Vagina (tissue), 2 donors: ENCODE measurements at regions not wholly inside any gene's neighbourhood (a gene's known extent, or its start where the extent isn't known, plus 50 kb on each side); places are given as distances from the start of the nearest gene placed in this dataset.

Source experiments
- DNase-seq, 2 donors: peaks; one replicate each; pipeline ENCODE4 v3.0.0-alpha.2; 2017; ENCODE audit errors: extremely low spot score in 2 of 2
- H3K27ac ChIP-seq: fragments of 200-600 bp; sonication (generic); one replicate; pipeline ENCODE4 v1.5.1; 2019
- H3K27me3 ChIP-seq: fragments of 200-600 bp; sonication (generic); one replicate; pipeline ENCODE4 v1.5.1; 2019
- H3K36me3 ChIP-seq, 2 donors: fragments of 200-600 bp; sonication (generic); one replicate each; pipeline ENCODE4 v1.5.1; 2017 to 2019
- H3K4me1 ChIP-seq: fragments of 200-600 bp; sonication (generic); one replicate; pipeline ENCODE4 v1.5.1; 2019
- H3K4me3 ChIP-seq, 2 donors: fragments of 200-600 bp; sonication (generic); 1 replicate in 1 of 2; 2 replicates in 1 of 2; pipeline ENCODE4 v1.5.1; 2016 to 2019
- H3K9me3 ChIP-seq: fragments of 200-600 bp; sonication (generic); one replicate; pipeline ENCODE4 v1.5.1; 2019
- POLR2A ChIP-seq, 2 donors: fragments of 450-650 bp; IDR thresholded peaks; one replicate each; pipeline ENCODE4 v1.6.1; 2017; ENCODE audit warnings: antibody characterized with exemption in 2 of 2, mild to moderate bottlenecking in 2 of 2, moderate library complexity in 2 of 2
- POLR2AphosphoS5 ChIP-seq, 2 donors: sonication (generic); formaldehyde crosslinking; IDR thresholded peaks; one replicate each; pipeline ENCODE4 v1.9.0; 2017; ENCODE audit warnings: antibody characterized with exemption in 2 of 2, mild to moderate bottlenecking in 2 of 2, low read depth in 1 of 2; ENCODE audit not compliant: insufficient read depth in 1 of 2
- intact Hi-C: fragments of 100-400 bp; cut with DNase I; formaldehyde crosslinking; loops from one replicate; pipeline ENCODE4 v1.15.1; 2023
- TF ChIP-seq, protein P1 (sequence below), 3 experiments: fragments of 450-650 bp in 2 of 3; fragments of 200-600 bp in 1 of 3; sonication (generic) in 1 of 3; IDR thresholded peaks; one replicate each; pipeline ENCODE4 v1.5.1; 2017 to 2019; ENCODE audit warnings: antibody characterized with exemption in 3 of 3, mild to moderate bottlenecking in 2 of 3, moderate library complexity in 2 of 3

DNA sequence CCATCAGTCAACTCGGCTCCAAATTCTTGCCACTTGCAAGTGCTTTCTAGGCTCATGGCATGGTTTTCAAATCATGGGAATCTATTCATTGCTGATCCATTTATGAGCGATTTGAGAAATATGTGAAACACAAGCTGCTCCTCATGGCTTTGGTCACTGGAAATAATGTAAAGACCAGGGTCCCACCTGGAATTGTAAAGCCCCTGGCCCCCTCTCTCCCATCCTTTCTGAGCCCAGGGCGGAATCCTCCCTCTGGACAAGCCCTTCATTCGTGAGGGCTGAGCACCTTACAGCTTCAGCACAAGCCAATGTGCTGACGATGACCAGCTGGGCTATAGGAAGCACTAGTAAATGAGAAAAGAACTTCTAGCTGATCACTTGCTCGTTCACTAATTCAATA is 96.0 kb downstream of the RNASET2 start:
- H3K4me1 ChIP-seq: peaks cover 14% of the 10 kb centered on the region
- H3K9me3 ChIP-seq: no peaks in the 10 kb centered on the region
- no peaks in the 10 kb centered on the region for H3K36me3 ChIP-seq
- no peak overlapping the region for H3K4me3 ChIP-seq
- H3K27ac ChIP-seq: no peak overlapping the region
- TF ChIP-seq POLR2A (IDR thresholded peaks at IDR 0.05): no peak
- TF ChIP-seq, protein P1, sequence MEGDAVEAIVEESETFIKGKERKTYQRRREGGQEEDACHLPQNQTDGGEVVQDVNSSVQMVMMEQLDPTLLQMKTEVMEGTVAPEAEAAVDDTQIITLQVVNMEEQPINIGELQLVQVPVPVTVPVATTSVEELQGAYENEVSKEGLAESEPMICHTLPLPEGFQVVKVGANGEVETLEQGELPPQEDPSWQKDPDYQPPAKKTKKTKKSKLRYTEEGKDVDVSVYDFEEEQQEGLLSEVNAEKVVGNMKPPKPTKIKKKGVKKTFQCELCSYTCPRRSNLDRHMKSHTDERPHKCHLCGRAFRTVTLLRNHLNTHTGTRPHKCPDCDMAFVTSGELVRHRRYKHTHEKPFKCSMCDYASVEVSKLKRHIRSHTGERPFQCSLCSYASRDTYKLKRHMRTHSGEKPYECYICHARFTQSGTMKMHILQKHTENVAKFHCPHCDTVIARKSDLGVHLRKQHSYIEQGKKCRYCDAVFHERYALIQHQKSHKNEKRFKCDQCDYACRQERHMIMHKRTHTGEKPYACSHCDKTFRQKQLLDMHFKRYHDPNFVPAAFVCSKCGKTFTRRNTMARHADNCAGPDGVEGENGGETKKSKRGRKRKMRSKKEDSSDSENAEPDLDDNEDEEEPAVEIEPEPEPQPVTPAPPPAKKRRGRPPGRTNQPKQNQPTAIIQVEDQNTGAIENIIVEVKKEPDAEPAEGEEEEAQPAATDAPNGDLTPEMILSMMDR (IDR thresholded peaks at IDR 0.05): no peak
- no peak for TF ChIP-seq POLR2AphosphoS5 (IDR thresholded peaks at IDR 0.05; ENCODE audit: insufficient read depth in 1 of 2, low read depth in 1 of 2)
- H3K27me3 ChIP-seq: no peaks in the 10 kb centered on the region
- DNase-seq: no peak
- intact Hi-C loops: no loop called here

DNA sequence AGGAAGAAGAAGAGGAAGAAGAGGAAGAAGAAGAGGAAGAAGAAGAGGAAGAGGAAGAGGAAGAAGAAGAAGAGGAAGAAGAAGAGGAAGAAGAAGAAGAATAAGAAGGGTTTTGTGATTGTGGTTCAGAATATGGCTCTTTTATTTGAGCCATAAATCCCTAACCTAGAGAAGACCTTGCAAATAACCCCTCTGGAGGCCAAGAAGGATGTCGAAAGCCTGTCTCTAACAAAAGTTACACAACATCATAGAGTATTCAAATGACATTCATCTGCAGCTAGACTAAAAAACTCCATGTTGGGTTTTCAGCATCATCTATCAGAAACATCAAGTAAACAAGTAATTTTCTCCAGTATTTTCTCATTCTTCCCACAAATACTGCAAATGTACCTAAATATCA is 100.9 kb downstream of the RNASET2 start:
- H3K27me3 ChIP-seq: no peaks in the 10 kb centered on the region
- no peak for DNase-seq
- no peak for TF ChIP-seq POLR2AphosphoS5 (IDR thresholded peaks at IDR 0.05; ENCODE audit: insufficient read depth in 1 of 2, low read depth in 1 of 2)
- TF ChIP-seq, protein P1 (IDR thresholded peaks at IDR 0.05): no peak
- TF ChIP-seq POLR2A (IDR thresholded peaks at IDR 0.05): no peak
- H3K36me3 ChIP-seq: no peaks in the 10 kb centered on the region
- peaks cover 6% of the 10 kb centered on the region for H3K4me1 ChIP-seq
- intact Hi-C loops: no loop called here
- no peak overlapping the region for H3K4me3 ChIP-seq
- no peaks in the 10 kb centered on the region for H3K9me3 ChIP-seq
- H3K27ac ChIP-seq: no peak overlapping the region

GRCh38 chr6:166853371-166854325 is 102.7 kb downstream of the RNASET2 start:
- no peak overlapping the region for H3K27ac ChIP-seq
- intact Hi-C loops: no loop called here
- peaks cover 6% of the 10 kb centered on the region for H3K4me1 ChIP-seq
- DNase-seq: no peak
- H3K36me3 ChIP-seq: no peaks in the 10 kb centered on the region
- no peaks in the 10 kb centered on the region for H3K27me3 ChIP-seq
- TF ChIP-seq, protein P1 (IDR thresholded peaks at IDR 0.05): no peak
- TF ChIP-seq POLR2A (IDR thresholded peaks at IDR 0.05) (no peak), POLR2AphosphoS5 (IDR thresholded peaks at IDR 0.05; ENCODE audit: insufficient read depth in 1 of 2, low read depth in 1 of 2) (no peak)
- H3K4me3 ChIP-seq: no peak overlapping the region
- no peaks in the 10 kb centered on the region for H3K9me3 ChIP-seq

DNA sequence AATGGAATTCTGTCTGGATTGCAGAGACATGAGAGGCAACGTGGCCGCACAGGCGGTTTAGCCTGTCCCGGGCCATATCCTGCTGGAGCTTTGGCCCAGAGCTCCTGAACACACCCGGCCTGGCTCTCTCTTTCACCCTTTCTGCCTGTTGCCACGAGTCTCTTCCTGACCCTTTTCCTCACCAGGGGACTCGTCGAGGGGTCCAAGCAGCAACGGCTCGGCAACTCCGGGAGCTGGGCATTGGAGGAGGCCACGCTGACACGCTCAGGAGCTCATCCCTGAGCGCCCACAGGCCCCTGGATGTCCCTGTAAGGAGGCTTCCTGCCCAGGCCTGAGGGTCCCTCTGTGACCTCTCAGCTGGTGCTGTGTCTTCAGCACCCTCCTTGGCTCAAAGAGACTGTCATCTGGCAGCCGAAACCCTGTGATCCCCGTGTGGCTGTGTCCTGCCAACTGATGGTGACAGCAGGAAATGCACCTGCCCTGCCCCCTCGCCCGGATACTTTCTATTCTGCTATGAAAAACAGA is 103.8 kb downstream of the RNASET2 start:
- H3K36me3 ChIP-seq: no peaks in the 10 kb centered on the region
- H3K9me3 ChIP-seq: no peaks in the 10 kb centered on the region
- no peak for TF ChIP-seq POLR2AphosphoS5 (IDR thresholded peaks at IDR 0.05; ENCODE audit: insufficient read depth in 1 of 2, low read depth in 1 of 2)
- TF ChIP-seq, protein P1 (IDR thresholded peaks at IDR 0.05): no peak
- TF ChIP-seq POLR2A (IDR thresholded peaks at IDR 0.05): no peak
- no peaks in the 10 kb centered on the region for H3K27me3 ChIP-seq
- DNase-seq: no peak
- intact Hi-C loops: no loop called here
- H3K4me1 ChIP-seq: peaks cover 6% of the 10 kb centered on the region
- no peak overlapping the region for H3K27ac ChIP-seq
- H3K4me3 ChIP-seq: no peak overlapping the region

DNA sequence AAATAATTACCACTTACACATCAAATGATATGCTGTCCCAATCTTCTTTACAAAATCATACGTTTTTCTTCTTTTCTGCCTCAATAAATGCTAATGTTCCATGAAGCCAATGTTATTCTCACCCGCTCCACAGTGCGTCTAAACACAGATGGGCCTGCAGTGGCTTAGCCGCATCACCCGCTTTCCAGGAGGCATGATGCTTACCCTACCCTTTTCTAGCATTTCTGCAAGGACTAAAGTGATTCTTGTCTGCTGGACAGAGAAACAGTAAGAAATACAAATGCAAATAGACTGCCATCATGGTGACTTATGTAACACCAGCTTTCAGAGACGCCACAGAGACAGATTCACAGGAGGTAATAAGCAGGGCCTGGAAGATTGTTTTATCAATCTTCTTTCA is 104.4 kb downstream of the RNASET2 start:
- TF ChIP-seq, protein P1 (IDR thresholded peaks at IDR 0.05): no peak
- TF ChIP-seq POLR2AphosphoS5 (IDR thresholded peaks at IDR 0.05; ENCODE audit: insufficient read depth in 1 of 2, low read depth in 1 of 2): no peak
- TF ChIP-seq POLR2A (IDR thresholded peaks at IDR 0.05): no peak
- Histone ChIP-seq H3K4me3 (no peak overlapping the region), H3K9me3 (no peaks in the 10 kb centered on the region), H3K27me3 (no peaks in the 10 kb centered on the region), H3K27ac (no peak overlapping the region), H3K36me3 (no peaks in the 10 kb centered on the region), H3K4me1 (peaks cover 6% of the 10 kb centered on the region)
- intact Hi-C loops: no loop called here
- no peak for DNase-seq
